Limb (tissue), 2 donors: ENCODE measurements at regions not wholly inside any gene's neighbourhood (a gene's known extent, or its start where the extent isn't known, plus 50 kb on each side); places are given as distances from the start of the nearest gene placed in this dataset.
"Not testable (repeated sequence)": the region's sequence is repeated elsewhere in the genome, so short reads cannot be mapped to it uniquely, and the experiment has no call there.

Experiments
- DNase-seq, 2 donors: peaks; one replicate each; pipeline ENCODE4 v3.0.0-alpha.2; 2016; ENCODE audit errors: extremely low spot score in 2 of 2

GRCh38 chr3:127418560-127419147 is 130.8 kb upstream of the PRR20G start:
- DNase-seq: no peak

DNA sequence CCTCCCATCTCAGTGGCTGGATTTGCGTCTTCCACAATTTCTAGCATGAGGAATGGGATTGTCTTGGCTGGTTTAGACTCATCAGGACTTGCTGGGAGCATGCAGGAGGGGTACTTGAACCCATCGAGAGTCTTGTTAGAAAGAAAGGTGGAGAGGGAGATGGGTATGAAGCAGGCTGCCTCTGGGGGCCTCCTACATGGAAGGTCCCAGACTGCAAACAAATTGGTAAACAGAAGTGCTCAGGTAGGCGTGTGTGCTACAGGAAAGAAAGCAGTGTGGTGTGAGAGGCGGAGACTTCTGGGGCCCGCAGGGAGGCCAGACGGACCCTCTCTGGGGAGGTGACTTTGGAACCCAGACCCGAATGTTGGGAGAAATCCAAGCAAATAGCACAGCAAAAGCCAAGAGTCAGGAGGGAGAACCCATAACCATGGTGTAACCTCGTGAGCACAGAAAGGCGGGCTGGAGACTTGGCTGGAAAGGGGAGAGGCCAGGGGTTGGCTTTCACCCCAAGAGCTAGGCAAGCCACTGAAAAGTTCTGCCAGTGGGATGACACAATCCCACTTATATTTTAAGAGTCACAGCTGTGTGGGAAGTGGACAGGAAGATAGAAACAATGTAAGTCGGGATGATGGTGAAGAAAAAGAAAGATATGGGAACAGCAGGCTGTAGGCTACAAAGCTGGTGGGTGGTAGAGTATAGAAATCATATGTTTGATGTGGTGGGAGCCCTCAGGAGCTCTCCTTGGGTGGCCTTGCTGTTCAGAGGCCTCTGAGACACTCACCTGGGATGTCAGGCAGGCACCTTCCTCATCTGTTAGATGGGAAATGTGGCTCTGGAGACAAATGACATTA is 130.1 kb upstream of the PRR20G start:
- no peak for DNase-seq

- DNase-seq: no peak
Observed at GRCh38 chr3:127413871-127414270, 126.0 kb upstream of the PRR20G start.

DNA sequence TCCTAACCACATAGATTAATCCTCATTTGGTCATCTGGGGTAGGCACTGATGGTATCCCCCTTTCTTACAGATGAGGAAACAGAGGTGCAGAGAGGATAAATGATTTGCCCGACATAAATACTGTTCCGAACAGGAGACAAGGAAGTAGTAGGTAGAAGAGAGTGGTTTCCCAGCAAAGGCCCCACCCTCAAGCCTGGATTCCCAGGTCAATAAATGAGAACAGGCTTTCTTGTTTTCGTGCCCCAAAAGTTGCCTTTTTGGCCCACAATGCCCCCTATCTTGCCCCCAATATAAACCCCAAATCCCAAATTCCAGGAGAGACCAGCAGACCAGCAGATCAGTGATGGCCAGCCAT is 125.5 kb upstream of the PRR20G start:
- DNase-seq: no peak

- peak in 1 of 2 donors; percentile 16 for DNase-seq
Observed at GRCh38 chr3:127412578-127413317, 124.9 kb upstream of the PRR20G start.

- DNase-seq: not testable (repeated sequence)
Observed at GRCh38 chr3:127411875-127412274, 124.0 kb upstream of the PRR20G start.

- DNase-seq: no peak
Observed at GRCh38 chr3:127411083-127411727, 123.4 kb upstream of the PRR20G start.

DNA sequence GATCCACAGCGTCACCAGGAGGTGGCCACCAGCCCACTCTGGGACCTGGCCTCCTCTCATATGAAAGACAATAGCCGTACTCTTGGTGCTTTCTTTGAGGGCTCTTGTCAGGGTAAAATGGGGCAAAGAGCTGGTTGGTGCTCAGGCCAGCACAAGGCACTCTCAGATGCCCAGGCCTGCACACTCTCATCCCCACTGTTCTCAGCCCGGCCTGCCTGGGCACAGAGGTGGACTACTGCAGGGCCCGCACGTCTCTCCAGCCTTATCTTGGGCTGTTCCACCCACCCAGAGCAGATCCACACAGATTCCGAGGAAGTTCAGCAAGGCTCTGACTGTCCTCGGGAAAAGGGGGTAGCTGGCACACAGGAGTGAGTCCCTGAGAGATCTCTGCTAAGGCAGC is 122.8 kb upstream of the PRR20G start:
- no peak for DNase-seq

DNA sequence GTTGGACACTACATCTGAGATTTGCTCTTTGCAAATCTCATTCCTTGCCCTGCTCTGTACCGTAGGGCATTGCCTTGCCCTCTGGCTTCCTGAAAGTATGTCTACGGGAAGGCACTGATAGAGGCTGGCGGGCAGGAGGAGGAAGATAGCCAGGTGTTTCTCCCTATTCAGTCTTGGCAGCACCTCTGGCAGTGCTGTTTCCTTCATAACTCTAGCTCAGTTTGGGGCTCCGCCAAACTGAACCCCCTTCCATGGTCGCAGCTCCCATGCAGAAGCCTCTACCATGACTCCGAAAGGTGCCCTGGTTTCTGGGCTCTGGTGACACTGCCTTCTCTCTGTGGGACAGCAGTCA is 122.3 kb upstream of the PRR20G start:
- no peak for DNase-seq

GRCh38 chr3:127409421-127410136 is 121.7 kb upstream of the PRR20G start:
- DNase-seq: peak in 1 of 2 donors; percentile 33

DNA sequence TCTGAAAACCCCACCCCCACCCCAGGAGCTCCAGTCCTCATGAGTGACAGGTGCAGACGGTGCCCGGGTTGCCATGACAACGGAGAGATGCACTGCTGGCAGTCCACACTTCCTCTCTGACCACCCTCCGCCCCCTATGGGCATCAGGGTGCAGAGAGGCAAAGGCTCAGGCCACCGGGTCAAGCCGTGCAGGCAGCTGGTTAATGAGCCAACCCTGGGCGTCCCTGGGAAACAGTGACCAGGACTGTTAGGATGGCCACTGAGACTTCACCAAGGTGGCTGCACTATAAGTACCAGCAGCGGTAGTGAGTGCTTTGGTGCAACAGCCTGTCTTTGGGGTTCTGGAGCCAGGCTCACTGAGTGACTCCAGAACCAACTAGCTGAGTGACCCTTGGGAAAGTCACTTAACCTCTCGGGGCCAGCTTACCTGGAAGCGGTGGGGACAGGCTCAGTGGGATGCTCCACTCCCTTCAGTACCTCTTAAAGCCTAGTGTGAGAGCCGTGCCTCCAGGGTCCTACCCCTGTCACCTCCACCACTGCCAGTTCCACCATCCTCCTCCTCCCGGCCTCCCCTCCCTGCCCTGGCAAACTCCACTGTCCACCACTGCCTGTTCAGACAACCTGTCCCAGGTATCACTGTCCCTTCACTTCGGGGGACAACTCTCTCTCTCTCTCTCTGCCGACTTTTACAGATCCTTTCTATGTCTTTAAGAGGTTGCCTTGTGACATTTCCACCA is 121.0 kb upstream of the PRR20G start:
- DNase-seq: no peak

DNA sequence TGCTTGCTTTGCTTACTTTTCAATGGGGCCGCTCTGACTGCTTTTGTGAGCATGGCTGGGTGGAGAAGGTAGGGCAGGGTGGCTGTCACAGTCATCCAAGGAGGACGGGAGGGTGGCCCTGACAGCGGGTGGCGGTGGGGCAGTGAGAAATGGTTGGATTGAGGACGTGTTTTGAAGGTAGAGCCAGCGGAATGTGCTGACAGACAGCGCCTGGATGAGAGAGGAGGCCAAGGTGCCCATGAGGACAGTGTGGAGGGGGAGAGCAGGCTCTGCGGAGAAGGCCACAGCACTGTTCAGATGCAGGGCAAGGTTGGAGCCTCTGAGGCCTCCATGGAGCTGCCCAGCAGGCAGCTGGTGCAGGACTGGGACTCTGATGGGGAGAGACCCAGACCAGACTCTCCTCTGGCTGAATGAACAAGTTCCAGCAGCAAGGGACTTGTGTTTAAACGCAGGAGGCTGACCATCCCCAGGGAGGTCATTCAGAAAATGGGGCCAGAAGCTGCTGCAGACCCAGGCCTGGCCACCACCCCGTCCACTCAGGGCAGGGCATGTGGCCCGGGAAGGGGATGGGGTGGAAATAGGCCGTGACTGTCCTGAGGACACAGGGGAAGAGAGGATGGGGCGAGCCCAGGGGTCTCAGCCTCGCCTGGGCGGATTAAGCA is 120.3 kb upstream of the PRR20G start:
- no peak for DNase-seq

DNA sequence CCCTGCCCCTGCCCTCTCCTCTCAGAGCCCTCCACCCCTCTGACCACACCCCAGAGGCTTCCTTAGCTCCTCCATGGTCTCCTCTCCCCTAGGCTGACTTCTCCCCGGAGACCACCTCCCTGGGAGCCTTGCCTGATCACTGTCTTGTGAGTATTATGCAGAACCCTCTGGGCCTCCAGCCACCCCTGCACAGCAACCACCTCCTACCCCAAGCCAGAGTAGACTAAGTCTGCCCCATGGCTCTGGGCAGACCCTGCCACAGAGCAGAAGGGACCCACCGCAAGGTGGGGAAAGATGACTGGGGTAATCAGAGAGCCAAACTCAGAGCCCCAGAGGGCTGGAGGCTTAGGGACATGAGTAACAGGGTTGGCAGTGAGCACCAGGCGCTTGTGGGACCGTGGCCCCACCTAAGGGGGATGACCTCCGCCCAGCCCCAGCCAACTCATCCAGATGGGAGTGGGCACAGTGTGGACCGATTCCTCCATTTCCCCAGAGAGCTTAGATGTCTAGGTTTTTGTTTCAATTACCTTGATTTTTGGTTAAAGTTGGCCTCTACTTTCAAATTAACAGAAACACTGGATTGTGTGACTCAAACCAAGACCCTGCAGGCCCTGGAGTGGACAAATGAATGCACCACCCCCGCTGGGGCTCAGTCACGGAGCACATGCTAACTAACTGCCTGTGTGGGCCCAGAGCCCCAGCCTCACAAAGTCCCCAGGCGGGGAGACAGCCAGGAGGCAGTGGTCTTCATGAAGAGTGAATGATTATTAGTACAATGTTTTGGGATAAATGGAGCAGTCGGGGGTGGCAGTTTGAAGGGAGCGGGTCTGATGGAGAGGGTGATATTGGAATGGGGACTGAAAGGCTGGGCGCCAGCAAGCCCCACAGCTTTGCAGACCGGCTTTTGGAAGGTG is 119.4 kb upstream of the PRR20G start:
- DNase-seq: no peak

DNA sequence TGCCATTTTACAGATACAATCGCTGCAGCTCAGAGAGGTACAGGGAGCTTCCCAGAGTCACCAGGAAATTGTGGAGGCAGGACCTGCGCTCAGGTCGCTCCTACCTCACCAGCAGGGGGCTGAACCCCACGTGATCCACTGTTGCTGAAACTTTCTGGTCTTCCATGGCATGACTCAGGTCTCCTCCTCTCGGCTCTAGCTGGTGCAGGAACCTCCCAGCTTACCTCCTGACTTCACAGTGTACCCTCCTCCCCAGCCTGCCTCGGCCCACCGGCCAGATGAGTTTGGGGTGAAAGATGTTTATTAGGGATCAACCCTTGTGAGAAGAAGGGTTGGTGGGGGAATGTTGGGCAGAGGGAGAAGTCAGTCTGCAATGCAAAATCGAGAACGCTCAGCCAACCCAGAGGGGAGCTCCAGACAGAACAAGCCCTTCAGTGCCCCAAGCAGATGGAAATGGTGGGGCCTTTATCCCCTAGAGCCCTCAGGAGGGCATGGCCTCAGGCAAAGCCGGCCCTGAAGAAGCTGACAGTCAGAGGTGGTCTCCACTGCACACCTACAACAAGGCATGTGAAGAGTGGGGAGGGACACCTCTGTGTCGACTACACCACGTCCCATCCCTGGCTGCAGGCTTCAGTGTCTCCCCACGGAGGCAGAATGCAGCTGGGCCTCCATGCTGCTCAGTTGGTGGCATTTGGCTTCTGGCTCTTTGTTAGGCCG is 118.6 kb upstream of the PRR20G start:
- DNase-seq: no peak

DNA sequence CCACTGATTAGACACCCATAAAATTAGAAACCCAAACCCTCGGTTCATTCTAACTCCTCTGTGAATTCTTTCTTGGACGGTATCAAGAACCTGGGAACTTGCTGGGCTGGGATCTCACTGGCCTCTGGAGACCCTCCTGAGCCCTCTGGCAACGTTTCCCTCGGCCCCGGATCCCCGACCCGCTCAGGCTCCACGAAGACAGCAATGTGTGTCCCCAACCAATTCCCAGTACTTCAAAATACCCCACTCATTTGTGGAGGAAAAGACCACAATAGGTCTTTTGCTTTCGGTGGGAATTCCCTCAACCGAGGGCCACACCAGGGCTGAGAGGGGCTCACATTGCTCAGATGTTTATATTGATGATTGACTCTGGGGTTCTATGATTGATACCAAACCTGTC is 117.9 kb upstream of the PRR20G start:
- DNase-seq: no peak

GRCh38 chr3:127405010-127405598 is 117.3 kb upstream of the PRR20G start:
- no peak for DNase-seq

GRCh38 chr3:127404221-127405009 is 116.6 kb upstream of the PRR20G start:
- no peak for DNase-seq
